Brain microvascular endothelial cell (primary cell): ENCODE measurements at regions not wholly inside any gene's neighbourhood (a gene's known extent, or its start where the extent isn't known, plus 50 kb on each side); places are given as distances from the start of the nearest gene placed in this dataset.

Source experiments
- DNase-seq: peaks from one replicate; pipeline ENCODE4 v3.0.0-alpha.2; 2020
- H3K27ac ChIP-seq: fragments of 250-450 bp; sonication (Bioruptor Pico); 2 replicates; pipeline ENCODE4 v1.5.1; 2020; ENCODE audit warnings: mild to moderate bottlenecking, moderate library complexity
- H3K27me3 ChIP-seq: fragments of 250-450 bp; sonication (Bioruptor Pico); replicated peaks from 2 replicates; pipeline ENCODE4 v1.5.1; 2020; ENCODE audit warnings: mild to moderate bottlenecking
- H3K36me3 ChIP-seq: fragments of 250-450 bp; sonication (Bioruptor Pico); replicated peaks from 2 replicates; pipeline ENCODE4 v1.5.1; 2020; ENCODE audit warnings: mild to moderate bottlenecking
- H3K4me3 ChIP-seq: 2 replicates; pipeline ENCODE4 v1.5.1; 2011; ENCODE audit warnings: low read depth, mild to moderate bottlenecking, control low read depth, low read length, moderate library complexity
- in situ Hi-C: cut with HindIII; loops from 2 replicates; pipeline ENCODE4 v1.10.0; 2017; ENCODE audit warnings: low sequenced_read_pairs, low pct_ligation_motif_present
- TF ChIP-seq, protein P1 (sequence below): IDR thresholded peaks from 2 replicates; pipeline ENCODE4 v1.5.1; 2011; ENCODE audit warnings: low read depth, mild to moderate bottlenecking, moderate library complexity, low read length, control low read depth, inconsistent platforms; ENCODE audit errors: missing control alignments

DNA sequence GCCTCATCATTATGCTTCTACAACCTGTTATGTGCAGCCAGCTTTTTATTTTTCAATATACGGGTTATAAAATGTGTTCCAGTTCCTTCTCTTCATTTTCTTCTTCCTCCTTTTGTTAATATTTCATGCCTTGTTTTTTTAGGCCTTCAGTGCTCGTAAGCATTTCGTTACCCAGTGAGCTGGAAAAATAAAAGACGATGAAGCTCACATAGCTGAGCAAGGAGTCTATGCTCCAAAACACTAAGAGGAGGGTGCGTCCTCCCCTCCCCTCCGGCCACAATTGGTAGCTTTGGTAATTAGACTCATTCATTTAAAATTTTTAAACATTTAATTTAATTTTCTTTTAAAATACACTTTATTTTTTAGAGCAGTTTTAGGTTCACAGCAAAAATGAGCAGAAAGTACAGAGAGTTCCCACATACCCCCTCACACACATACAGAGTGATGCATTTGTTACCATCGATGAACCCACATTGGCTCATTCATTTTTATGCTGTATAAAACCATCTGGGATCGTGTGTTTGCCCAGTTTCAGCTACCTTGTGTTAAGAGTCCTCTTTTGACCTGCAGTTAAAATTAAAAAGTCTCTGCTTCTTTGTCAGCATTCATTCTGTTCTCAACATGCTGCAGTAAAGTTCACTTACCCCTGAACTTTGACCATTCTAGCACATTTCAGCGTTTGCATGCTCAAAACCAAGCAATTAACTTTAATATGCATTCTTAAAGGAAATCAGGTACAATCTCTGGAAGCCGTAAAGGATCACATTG, 223.9 kb downstream of the LACC1 start:
- no peak for DNase-seq
- Histone ChIP-seq H3K4me3 (no peak overlapping the region), H3K27ac (no peak overlapping the region), H3K27me3 (no peaks in the 10 kb centered on the region), H3K36me3 (no peaks in the 10 kb centered on the region)
- TF ChIP-seq, protein P1, sequence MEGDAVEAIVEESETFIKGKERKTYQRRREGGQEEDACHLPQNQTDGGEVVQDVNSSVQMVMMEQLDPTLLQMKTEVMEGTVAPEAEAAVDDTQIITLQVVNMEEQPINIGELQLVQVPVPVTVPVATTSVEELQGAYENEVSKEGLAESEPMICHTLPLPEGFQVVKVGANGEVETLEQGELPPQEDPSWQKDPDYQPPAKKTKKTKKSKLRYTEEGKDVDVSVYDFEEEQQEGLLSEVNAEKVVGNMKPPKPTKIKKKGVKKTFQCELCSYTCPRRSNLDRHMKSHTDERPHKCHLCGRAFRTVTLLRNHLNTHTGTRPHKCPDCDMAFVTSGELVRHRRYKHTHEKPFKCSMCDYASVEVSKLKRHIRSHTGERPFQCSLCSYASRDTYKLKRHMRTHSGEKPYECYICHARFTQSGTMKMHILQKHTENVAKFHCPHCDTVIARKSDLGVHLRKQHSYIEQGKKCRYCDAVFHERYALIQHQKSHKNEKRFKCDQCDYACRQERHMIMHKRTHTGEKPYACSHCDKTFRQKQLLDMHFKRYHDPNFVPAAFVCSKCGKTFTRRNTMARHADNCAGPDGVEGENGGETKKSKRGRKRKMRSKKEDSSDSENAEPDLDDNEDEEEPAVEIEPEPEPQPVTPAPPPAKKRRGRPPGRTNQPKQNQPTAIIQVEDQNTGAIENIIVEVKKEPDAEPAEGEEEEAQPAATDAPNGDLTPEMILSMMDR = no peak
- in situ Hi-C loops = no loop called here

DNA sequence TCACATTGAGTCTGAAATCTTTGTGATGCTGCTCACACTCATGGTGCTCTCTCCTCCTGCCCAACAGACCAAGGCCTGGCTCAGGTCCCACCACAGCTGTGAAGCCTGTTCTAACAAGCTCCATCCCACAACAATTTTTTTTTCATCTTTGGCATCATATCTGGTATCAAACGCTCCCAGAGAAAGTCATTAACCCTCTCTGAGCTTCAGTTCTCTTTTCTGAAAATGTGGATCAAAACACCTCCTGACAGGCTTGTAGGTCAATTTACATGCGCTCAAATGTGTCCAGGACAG, 224.4 kb downstream of the LACC1 start:
- no peak for DNase-seq
- Histone ChIP-seq H3K36me3 (no peaks in the 10 kb centered on the region), H3K4me3 (no peak overlapping the region), H3K27me3 (no peaks in the 10 kb centered on the region), H3K27ac (no peak overlapping the region)
- in situ Hi-C loops = no loop called here
- TF ChIP-seq, protein P1 = no peak

DNA sequence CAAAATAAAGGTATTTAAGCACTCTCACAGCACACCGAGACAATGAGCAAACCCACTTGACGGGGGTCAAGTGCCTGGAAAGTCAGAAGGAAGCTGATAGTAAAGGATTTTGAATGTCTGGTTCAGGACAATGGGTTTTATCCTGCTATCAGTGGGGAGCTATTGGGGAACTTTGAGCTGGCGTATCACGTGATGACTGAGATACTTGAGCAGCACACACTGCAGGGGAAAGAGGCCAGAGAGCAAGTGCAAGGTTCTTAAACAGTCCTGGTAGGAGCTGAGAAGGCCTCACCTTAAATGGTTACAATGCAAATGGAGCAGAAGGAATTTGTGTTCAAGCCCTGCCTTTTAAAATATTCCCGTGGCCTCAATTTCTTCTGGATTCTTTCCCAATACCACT, 225.3 kb downstream of the LACC1 start:
- in situ Hi-C loops = no loop called here
- no peak for DNase-seq
- Histone ChIP-seq H3K4me3 (no peak overlapping the region), H3K27ac (no peak overlapping the region), H3K36me3 (no peaks in the 10 kb centered on the region), H3K27me3 (no peaks in the 10 kb centered on the region)
- TF ChIP-seq, protein P1 = no peak

DNA sequence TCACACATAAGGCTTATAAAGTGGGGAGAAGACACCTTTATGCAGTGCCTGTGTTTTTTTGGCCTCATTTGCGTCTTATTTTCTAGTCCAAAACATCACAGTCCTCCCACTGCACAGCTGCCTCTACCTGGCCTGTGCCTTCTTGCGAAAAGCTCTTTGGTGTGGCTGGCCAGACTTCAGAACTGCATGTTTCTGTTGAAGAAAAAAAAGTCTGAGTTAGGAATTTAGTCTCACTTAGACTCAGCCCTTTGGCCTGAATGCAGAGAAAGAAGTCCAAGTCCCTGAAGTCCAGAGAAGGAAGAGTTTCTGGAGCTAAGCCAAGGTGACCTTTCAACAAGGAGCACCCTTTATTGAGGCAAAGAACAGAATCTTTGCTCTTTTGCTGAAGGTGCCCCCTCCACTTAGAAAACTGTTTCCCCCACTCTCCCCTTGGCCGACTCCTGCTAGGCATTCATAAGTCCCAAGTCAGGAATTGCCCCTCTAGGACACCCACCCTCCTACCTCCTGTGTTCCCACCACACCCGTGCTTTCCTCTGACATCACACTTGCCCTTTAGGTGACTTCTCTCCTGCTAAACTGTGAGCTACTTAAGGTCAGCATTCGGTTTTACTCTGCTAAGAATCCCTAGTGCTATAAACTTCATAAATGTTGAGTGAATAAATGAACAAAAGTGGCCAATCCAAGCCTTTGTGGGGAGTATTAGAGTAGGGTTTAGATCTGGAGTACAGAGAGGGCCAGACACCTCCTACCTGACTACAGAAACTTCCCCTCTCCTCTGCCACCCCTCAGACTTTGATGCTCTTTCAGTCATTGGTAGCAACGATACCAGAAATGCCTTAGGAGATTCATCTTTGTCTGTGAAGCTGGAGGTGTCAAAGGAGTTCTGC, 226.8 kb downstream of the LACC1 start:
- DNase-seq = no peak
- H3K36me3 ChIP-seq = no peaks in the 10 kb centered on the region
- no peaks in the 10 kb centered on the region for H3K27me3 ChIP-seq
- H3K4me3 ChIP-seq = no peak overlapping the region
- no peak overlapping the region for H3K27ac ChIP-seq
- TF ChIP-seq, protein P1 = no peak
- in situ Hi-C loops = no loop called here

DNA sequence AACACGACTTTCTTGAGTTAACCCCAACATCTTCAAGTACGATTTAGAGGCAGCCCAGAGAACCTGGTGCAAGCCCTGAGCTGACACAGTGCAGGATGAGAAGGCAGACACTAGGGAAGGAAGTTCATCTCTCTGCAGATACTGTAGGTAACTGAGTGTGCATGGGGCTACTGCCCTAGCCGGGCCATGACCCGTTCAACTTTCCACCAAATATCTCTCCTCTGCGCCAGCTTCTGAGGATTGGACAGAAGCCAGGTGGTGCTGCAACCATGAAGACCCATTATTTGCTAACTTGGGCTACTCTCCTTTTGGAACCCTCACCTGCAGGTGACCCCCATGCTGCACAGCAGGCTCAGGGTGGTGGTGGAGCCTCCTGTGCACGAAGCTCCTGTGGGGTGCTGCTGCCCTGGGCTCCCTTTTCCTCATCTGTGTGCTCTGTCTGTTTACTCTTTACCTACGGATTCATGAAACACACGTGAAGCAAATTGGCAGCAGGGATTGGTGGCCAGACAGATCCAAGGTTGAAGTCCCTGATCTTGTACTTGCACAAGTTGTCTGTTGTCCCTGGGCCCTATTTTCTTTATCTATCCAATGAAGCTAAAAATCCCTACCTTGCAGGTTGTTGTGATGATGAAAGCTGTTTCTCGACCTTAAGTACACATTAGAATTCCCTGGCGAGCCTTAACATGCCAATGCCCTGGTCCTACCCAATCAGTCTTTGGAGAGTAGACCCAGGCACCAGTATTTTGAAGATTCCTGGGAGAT, 227.8 kb downstream of the LACC1 start:
- no peaks in the 10 kb centered on the region for H3K27me3 ChIP-seq
- DNase-seq = no peak
- H3K27ac ChIP-seq = no peak overlapping the region
- no peak overlapping the region for H3K4me3 ChIP-seq
- TF ChIP-seq, protein P1 = no peak
- no peaks in the 10 kb centered on the region for H3K36me3 ChIP-seq
- in situ Hi-C loops = no loop called here
